IPS-15b (cell line): ENCODE measurements at regions not wholly inside any gene's neighbourhood (a gene's known extent, or its start where the extent isn't known, plus 50 kb on each side); places are given as distances from the start of the nearest gene placed in this dataset.

Source experiments
- H3K27me3 ChIP-seq: one replicate; pipeline ENCODE4 v1.6.1; 2013; ENCODE audit warnings: low read length; ENCODE audit not compliant: control insufficient read depth, insufficient read depth
- H3K36me3 ChIP-seq: one replicate; pipeline ENCODE4 v1.6.1; 2013; ENCODE audit warnings: low read length; ENCODE audit not compliant: control insufficient read depth, insufficient read depth
- H3K4me1 ChIP-seq: one replicate; pipeline ENCODE4 v1.6.1; 2013; ENCODE audit warnings: mild to moderate bottlenecking, low read length; ENCODE audit not compliant: control insufficient read depth, insufficient read depth
- H3K4me3 ChIP-seq: one replicate; pipeline ENCODE4 v1.5.1; 2013; ENCODE audit warnings: low read depth, low read length
- H3K9ac ChIP-seq: one replicate; pipeline ENCODE4 v1.6.1; 2013; ENCODE audit warnings: low read depth, mild to moderate bottlenecking, low read length
- H3K9me3 ChIP-seq: one replicate; pipeline ENCODE4 v1.6.1; 2013; ENCODE audit warnings: mild to moderate bottlenecking, low read length; ENCODE audit not compliant: control insufficient read depth, insufficient read depth

- Histone ChIP-seq H3K4me3 (no peak overlapping the region), H3K9me3 (no peaks in the 10 kb centered on the region), H3K27me3 (no peaks in the 10 kb centered on the region), H3K4me1 (no peaks in the 10 kb centered on the region), H3K9ac (no peak overlapping the region), H3K36me3 (no peaks in the 10 kb centered on the region)
Observed at GRCh38 chr13:110773480-110773879, 60.0 kb downstream of the ING1 start.

- Histone ChIP-seq H3K27me3 (no peaks in the 10 kb centered on the region), H3K36me3 (no peaks in the 10 kb centered on the region), H3K9me3 (no peaks in the 10 kb centered on the region), H3K4me1 (no peaks in the 10 kb centered on the region), H3K9ac (no peak overlapping the region), H3K4me3 (no peak overlapping the region)
Observed at GRCh38 chr13:110774051-110774450, 60.6 kb downstream of the ING1 start.

GRCh38 chr13:110774490-110774889 is 61.0 kb downstream of the ING1 start:
- H3K4me3 ChIP-seq = no peak overlapping the region
- no peaks in the 10 kb centered on the region for H3K27me3 ChIP-seq
- H3K36me3 ChIP-seq = no peaks in the 10 kb centered on the region
- H3K9me3 ChIP-seq = no peaks in the 10 kb centered on the region
- no peaks in the 10 kb centered on the region for H3K4me1 ChIP-seq
- no peak overlapping the region for H3K9ac ChIP-seq

- Histone ChIP-seq H3K36me3 (no peaks in the 10 kb centered on the region), H3K27me3 (no peaks in the 10 kb centered on the region), H3K4me3 (no peak overlapping the region), H3K9me3 (no peaks in the 10 kb centered on the region), H3K9ac (no peak overlapping the region), H3K4me1 (no peaks in the 10 kb centered on the region)
Observed at GRCh38 chr13:110775576-110775975, 62.1 kb downstream of the ING1 start.

- H3K27me3 ChIP-seq = no peaks in the 10 kb centered on the region
- no peaks in the 10 kb centered on the region for H3K36me3 ChIP-seq
- no peaks in the 10 kb centered on the region for H3K9me3 ChIP-seq
- H3K4me1 ChIP-seq = no peaks in the 10 kb centered on the region
- H3K4me3 ChIP-seq = no peak overlapping the region
- H3K9ac ChIP-seq = no peak overlapping the region
Observed at GRCh38 chr13:110777251-110777820, 63.8 kb downstream of the ING1 start.

- no peaks in the 10 kb centered on the region for H3K27me3 ChIP-seq
- no peaks in the 10 kb centered on the region for H3K36me3 ChIP-seq
- H3K4me3 ChIP-seq = no peak overlapping the region
- no peak overlapping the region for H3K9ac ChIP-seq
- H3K4me1 ChIP-seq = no peaks in the 10 kb centered on the region
- no peaks in the 10 kb centered on the region for H3K9me3 ChIP-seq
Observed at GRCh38 chr13:110779022-110779421, 65.5 kb downstream of the ING1 start.

- H3K9ac ChIP-seq = no peak overlapping the region
Observed at GRCh38 chr13:110780422-110780821, 66.9 kb downstream of the ING1 start.

GRCh38 chr13:110782185-110782584 is 68.7 kb downstream of the ING1 start:
- no peaks in the 10 kb centered on the region for H3K27me3 ChIP-seq
- no peak overlapping the region for H3K9ac ChIP-seq
- no peak overlapping the region for H3K4me3 ChIP-seq
- H3K36me3 ChIP-seq = no peaks in the 10 kb centered on the region
- no peaks in the 10 kb centered on the region for H3K9me3 ChIP-seq
- H3K4me1 ChIP-seq = no peaks in the 10 kb centered on the region

More at GRCh38 chr13:110780422-110780821, 66.9 kb downstream of the ING1 start:
- no peaks in the 10 kb centered on the region for H3K36me3 ChIP-seq
- no peaks in the 10 kb centered on the region for H3K4me1 ChIP-seq
- no peak overlapping the region for H3K4me3 ChIP-seq
- no peaks in the 10 kb centered on the region for H3K9me3 ChIP-seq
- H3K27me3 ChIP-seq = no peaks in the 10 kb centered on the region

- Histone ChIP-seq H3K9ac (no peak overlapping the region), H3K4me3 (no peak overlapping the region), H3K9me3 (no peaks in the 10 kb centered on the region), H3K4me1 (no peaks in the 10 kb centered on the region), H3K27me3 (no peaks in the 10 kb centered on the region), H3K36me3 (no peaks in the 10 kb centered on the region)
Observed at GRCh38 chr13:110784704-110785103, 71.2 kb downstream of the ING1 start.

GRCh38 chr13:110788778-110789177 is 75.3 kb downstream of the ING1 start:
- no peaks in the 10 kb centered on the region for H3K9me3 ChIP-seq
- no peaks in the 10 kb centered on the region for H3K36me3 ChIP-seq
- H3K4me3 ChIP-seq = no peak overlapping the region
- H3K9ac ChIP-seq = no peak overlapping the region
- no peaks in the 10 kb centered on the region for H3K27me3 ChIP-seq
- no peaks in the 10 kb centered on the region for H3K4me1 ChIP-seq

- no peaks in the 10 kb centered on the region for H3K36me3 ChIP-seq
- no peaks in the 10 kb centered on the region for H3K9me3 ChIP-seq
- H3K9ac ChIP-seq = no peak overlapping the region
- H3K4me1 ChIP-seq = no peaks in the 10 kb centered on the region
- H3K4me3 ChIP-seq = no peak overlapping the region
- H3K27me3 ChIP-seq = no peaks in the 10 kb centered on the region
Observed at GRCh38 chr13:110789871-110790270, 76.4 kb downstream of the ING1 start.

- no peaks in the 10 kb centered on the region for H3K36me3 ChIP-seq
- no peaks in the 10 kb centered on the region for H3K4me1 ChIP-seq
- no peaks in the 10 kb centered on the region for H3K9me3 ChIP-seq
- H3K9ac ChIP-seq = no peak overlapping the region
- H3K27me3 ChIP-seq = no peaks in the 10 kb centered on the region
- H3K4me3 ChIP-seq = no peak overlapping the region
Observed at GRCh38 chr13:110790371-110790770, 76.9 kb downstream of the ING1 start.
